KMS-11 (cell line): ENCODE measurements at regions not wholly inside any gene's neighbourhood (a gene's known extent, or its start where the extent isn't known, plus 50 kb on each side); places are given as distances from the start of the nearest gene placed in this dataset.

ENCODE experiments used
- H2AFZ ChIP-seq: fragments of 200-600 bp; sonication (generic); 2 replicates; pipeline ENCODE4 v1.6.1; 2016; ENCODE audit warnings: antibody characterized with exemption, mixed run types, low read depth
- H3K27ac ChIP-seq: fragments of 200-600 bp; sonication (generic); 2 replicates; pipeline ENCODE4 v1.6.1; 2016; ENCODE audit warnings: mild to moderate bottlenecking, mixed run types
- H3K27me3 ChIP-seq: fragments of 200-600 bp; sonication (generic); 2 replicates; pipeline ENCODE4 v1.6.1; 2017; ENCODE audit warnings: mild to moderate bottlenecking, low read depth, mixed run types, moderate library complexity; ENCODE audit not compliant: insufficient read depth
- H3K36me3 ChIP-seq: fragments of 200-600 bp; sonication (generic); 2 replicates; pipeline ENCODE4 v1.6.1; 2017; ENCODE audit warnings: mild to moderate bottlenecking, mixed run types; ENCODE audit not compliant: insufficient read depth
- H3K4me1 ChIP-seq: fragments of 200-600 bp; sonication (generic); 2 replicates; pipeline ENCODE4 v1.6.1; 2016; ENCODE audit warnings: mild to moderate bottlenecking, low read depth, mixed run types; ENCODE audit not compliant: poor library complexity, severe bottlenecking
- H3K4me2 ChIP-seq: fragments of 200-600 bp; sonication (generic); 2 replicates; pipeline ENCODE4 v1.7.0; 2016; ENCODE audit warnings: mild to moderate bottlenecking, mixed run types
- H3K4me3 ChIP-seq: fragments of 200-600 bp; sonication (generic); IDR thresholded peaks from 2 replicates; pipeline ENCODE4 v1.6.1; 2017; ENCODE audit warnings: low read depth, low read length, mixed read lengths; ENCODE audit not compliant: insufficient read depth
- H3K79me2 ChIP-seq: fragments of 200-600 bp; sonication (generic); 2 replicates; pipeline ENCODE4 v1.6.1; 2016; ENCODE audit warnings: low read depth, mixed run types; ENCODE audit not compliant: insufficient read depth
- H3K9ac ChIP-seq: fragments of 200-600 bp; sonication (generic); 2 replicates; pipeline ENCODE4 v1.6.1; 2016; ENCODE audit warnings: mild to moderate bottlenecking, mixed run types
- H4K20me1 ChIP-seq: fragments of 200-600 bp; sonication (generic); 2 replicates; pipeline ENCODE4 v1.6.1; 2016; ENCODE audit warnings: mild to moderate bottlenecking, mixed run types; ENCODE audit not compliant: insufficient read depth
- CTCF ChIP-seq: fragments of 200-600 bp; sonication (generic); conservative IDR thresholded peaks from 2 replicates; pipeline ENCODE4 v1.6.1; 2017; ENCODE audit warnings: low read depth, mild to moderate bottlenecking, antibody characterized with exemption, low read length, moderate library complexity, mixed read lengths

- TF ChIP-seq CTCF = no peak
- H3K4me2 ChIP-seq = no peak overlapping the region
- H3K36me3 ChIP-seq = no peaks in the 10 kb centered on the region
- H2AFZ ChIP-seq = no peak overlapping the region
- H3K4me1 ChIP-seq = no peaks in the 10 kb centered on the region
- no peaks in the 10 kb centered on the region for H3K79me2 ChIP-seq
- H3K4me3 ChIP-seq = no peak overlapping the region
- no peak overlapping the region for H3K27ac ChIP-seq
- H3K27me3 ChIP-seq = 0 out of 2 replicates have a peak, but pooled peaks cover 6% of the 10 kb centered on the region
- H4K20me1 ChIP-seq = no peaks in the 10 kb centered on the region
- no peak overlapping the region for H3K9ac ChIP-seq
These were observed 291.9 kb downstream of the AJAP1 start for GRCh38 chr1:4946343-4946742.

GRCh38 chr1:4944911-4945310, 290.5 kb downstream of the AJAP1 start:
- no peak for TF ChIP-seq CTCF
- Histone ChIP-seq H3K79me2 (no peaks in the 10 kb centered on the region), H3K9ac (no peak overlapping the region), H3K27me3 (0 out of 2 replicates have a peak, but pooled peaks cover 6% of the 10 kb centered on the region), H2AFZ (no peak overlapping the region), H3K4me2 (no peak overlapping the region), H3K36me3 (no peaks in the 10 kb centered on the region), H4K20me1 (no peaks in the 10 kb centered on the region), H3K4me1 (no peaks in the 10 kb centered on the region), H3K27ac (no peak overlapping the region), H3K4me3 (no peak overlapping the region)

GRCh38 chr1:4944072-4944471, 289.7 kb downstream of the AJAP1 start:
- no peak for TF ChIP-seq CTCF
- H2AFZ ChIP-seq = no peak overlapping the region
- no peaks in the 10 kb centered on the region for H3K79me2 ChIP-seq
- no peak overlapping the region for H3K4me2 ChIP-seq
- H3K27ac ChIP-seq = no peak overlapping the region
- H3K36me3 ChIP-seq = no peaks in the 10 kb centered on the region
- H3K27me3 ChIP-seq = peaks cover 6% of the 10 kb centered on the region; the same call in 1 of the 2 replicates
- H3K9ac ChIP-seq = no peak overlapping the region
- H3K4me1 ChIP-seq = no peaks in the 10 kb centered on the region
- no peaks in the 10 kb centered on the region for H4K20me1 ChIP-seq
- no peak overlapping the region for H3K4me3 ChIP-seq

GRCh38 chr1:4939266-4939665, 284.9 kb downstream of the AJAP1 start:
- Histone ChIP-seq H3K79me2 (no peaks in the 10 kb centered on the region), H4K20me1 (no peaks in the 10 kb centered on the region), H3K9ac (no peak overlapping the region), H3K36me3 (no peaks in the 10 kb centered on the region), H2AFZ (no peak overlapping the region), H3K4me2 (no peak overlapping the region), H3K4me3 (no peak overlapping the region), H3K4me1 (no peaks in the 10 kb centered on the region), H3K27ac (no peak overlapping the region), H3K27me3 (peaks cover 2% of the 10 kb centered on the region; the same call in 1 of the 2 replicates)
- TF ChIP-seq CTCF = no peak
